IPS-18c (cell line): ENCODE measurements at regions not wholly inside any gene's neighbourhood (a gene's known extent, or its start where the extent isn't known, plus 50 kb on each side); places are given as distances from the start of the nearest gene placed in this dataset.

ENCODE experiments used
- H3K4me3 ChIP-seq: 2 replicates; pipeline ENCODE4 v1.7.0; 2013; ENCODE audit warnings: low read depth, mild to moderate bottlenecking, low read length, moderate library complexity; ENCODE audit not compliant: insufficient read depth
- H3K9me3 ChIP-seq: one replicate; pipeline ENCODE4 v1.6.1; 2013; ENCODE audit warnings: mild to moderate bottlenecking, low read length, moderate library complexity; ENCODE audit not compliant: control insufficient read depth, insufficient read depth

DNA sequence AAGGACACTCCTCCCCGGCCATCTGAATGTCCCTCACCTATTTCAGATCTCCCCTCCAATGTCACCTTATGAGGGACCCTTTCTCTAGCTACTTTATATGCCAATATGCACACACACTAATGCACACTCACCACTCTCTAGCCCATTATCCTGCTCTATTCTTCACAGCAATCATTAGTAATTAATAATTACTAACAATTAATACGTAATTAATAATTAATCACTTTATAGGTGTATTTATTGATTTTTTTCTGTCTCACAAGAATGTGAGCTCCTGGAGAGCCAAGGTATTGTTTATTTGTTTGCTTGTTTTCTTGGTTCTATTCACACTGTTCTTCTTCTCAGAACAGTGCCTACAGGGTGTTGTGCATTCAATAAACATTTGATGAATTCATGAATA lies 385.2 kb upstream of the DUSP10 start:
- Histone ChIP-seq H3K4me3 (no peak overlapping the region), H3K9me3 (no peaks in the 10 kb centered on the region)

DNA sequence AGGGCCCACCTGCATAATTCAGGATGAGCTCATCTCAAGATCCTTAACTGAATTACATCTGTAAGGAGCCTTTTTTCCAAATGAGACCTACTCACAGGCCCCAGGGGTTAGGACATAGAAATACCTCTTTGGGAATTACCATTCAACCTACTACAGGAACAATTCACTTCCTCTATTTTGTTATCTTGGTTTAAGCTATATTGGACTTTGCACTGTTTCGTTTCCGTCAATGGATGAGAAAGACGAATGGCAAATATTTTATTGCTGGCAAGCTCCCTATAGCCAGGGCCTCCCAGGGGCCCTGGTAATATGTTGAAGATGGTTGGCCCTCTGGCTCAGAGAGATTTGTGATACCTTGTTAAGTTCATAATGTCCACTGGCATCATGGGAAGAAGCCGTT lies 384.2 kb upstream of the DUSP10 start:
- Histone ChIP-seq H3K9me3 (no peaks in the 10 kb centered on the region), H3K4me3 (no peak overlapping the region)

DNA sequence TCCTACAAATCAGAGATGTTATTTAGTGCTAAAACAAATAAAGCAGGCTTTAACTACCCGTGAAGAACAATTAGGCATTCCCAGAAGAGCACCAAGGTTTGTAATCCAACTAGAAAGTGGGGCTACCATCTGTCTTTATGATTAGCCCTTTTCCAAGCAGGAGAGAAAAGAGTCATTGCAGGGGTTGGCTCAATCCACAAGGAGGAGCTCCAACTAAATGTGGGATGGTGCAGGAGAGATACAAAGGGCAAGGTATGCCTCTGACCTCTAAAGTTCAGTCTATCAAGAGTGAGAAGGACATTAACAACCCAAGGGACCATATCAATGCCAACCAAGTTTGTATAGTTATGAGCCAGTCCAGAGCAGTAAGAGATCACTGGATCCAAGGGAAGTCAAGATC lies 382.7 kb upstream of the DUSP10 start:
- no peak overlapping the region for H3K4me3 ChIP-seq
- no peaks in the 10 kb centered on the region for H3K9me3 ChIP-seq

DNA sequence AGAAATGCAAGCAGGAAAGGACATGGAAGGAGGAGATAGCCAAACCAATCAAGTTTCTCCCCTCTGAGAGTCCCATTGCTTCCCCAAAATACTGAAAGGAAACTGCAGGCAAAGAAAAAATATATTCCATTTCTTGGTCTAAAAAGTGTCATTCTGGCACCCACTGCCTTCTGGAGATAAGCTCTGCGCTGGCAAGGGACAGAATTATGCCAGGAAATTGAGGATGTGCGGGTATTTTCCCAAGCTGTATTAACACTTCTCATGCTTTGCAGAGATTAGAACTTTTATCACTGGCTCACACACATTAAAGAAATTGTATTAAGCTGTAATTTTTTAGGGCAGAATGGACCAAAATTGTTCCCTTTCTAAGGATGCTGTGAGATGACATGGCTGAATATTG lies 381.2 kb upstream of the DUSP10 start:
- H3K9me3 ChIP-seq, result no peaks in the 10 kb centered on the region
- H3K4me3 ChIP-seq, result no peak overlapping the region

DNA sequence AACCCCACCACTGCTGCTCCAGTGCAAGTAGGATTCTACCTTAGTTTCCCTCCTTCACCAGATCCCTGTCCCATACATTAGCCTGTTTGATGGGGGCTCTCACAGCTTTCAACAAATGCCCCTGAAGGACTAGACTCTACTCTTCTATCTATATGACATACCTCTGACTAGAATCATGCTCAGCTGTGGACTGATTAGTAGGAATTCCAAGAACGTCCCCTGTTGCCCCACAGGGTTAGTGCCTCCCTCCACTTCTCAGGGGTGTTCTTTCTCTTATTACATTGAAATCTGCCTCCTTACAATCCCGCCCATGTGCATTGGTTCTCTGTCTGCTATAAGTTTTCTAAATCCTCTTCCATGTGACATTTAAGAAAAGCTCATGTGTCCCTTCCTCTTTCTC lies 375.9 kb upstream of the DUSP10 start:
- Histone ChIP-seq H3K9me3 (no peaks in the 10 kb centered on the region), H3K4me3 (no peak overlapping the region)

DNA sequence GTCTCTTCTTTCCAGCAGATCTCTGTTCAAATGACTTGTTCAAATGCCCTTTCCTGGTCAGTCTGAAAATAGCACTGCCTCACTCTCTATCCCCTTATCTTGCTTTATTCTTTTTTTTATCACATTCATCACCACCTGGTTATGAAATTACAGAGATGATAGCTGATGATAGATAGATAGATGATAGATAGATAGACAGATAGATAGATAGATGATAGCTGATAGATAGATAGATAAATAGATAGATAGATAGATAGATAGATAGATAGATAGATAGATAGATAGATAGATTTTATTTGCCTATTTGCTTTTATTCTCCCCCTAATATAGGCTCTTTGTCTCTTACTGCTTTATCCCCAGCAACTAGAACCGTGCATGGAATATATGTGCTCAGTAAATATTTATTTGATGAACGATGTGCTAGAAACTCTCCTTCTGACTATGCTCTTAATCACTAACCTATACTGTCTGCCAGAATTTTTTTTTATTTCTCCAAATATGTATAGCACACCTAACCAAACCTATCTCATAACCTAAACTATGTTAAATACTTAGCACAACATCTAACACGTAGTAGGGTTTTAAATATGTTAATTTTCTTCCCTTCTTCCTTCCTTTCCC lies 372.8 kb upstream of the DUSP10 start:
- Histone ChIP-seq H3K9me3 (peaks cover 3% of the 10 kb centered on the region), H3K4me3 (no peak overlapping the region)

DNA sequence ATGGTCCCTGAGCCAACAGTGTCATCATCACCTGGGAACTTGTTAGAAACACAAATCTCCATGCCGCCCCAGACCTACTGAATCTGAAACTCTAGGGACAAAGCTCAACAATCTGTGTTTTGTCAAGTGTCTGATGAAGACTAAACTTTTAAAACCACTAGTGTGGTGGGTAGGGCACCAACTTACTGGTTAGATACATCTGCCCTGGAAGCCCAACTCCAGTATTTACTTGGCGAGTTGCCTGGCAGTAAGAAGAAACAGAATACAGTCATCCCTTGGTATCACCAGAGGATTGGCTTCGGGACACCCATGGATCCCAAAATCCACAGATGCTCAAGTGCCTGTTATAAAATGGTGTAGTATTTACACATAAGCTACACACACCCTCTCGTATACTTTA lies 367.9 kb upstream of the DUSP10 start:
- no peak overlapping the region for H3K4me3 ChIP-seq
- H3K9me3 ChIP-seq, result peaks cover 3% of the 10 kb centered on the region

DNA sequence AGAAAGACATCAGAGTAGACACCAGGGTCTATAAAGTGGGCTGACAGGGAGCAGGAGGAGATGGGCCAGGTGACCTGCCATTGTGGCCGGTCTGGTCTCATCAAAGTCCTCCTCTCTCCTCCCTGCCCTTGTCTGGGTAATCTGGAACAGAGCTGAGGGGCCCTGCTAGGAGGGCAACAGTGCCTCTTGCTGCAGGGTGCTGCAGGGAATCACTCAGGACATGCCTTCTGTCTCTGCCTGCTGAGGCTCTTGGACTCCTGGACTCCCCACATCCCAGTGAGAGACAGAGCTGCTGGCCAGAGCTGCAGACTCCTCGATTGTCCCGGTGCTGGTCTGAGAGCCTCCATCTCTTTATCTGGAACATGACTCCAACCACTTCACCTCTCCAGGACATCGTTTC lies 366.1 kb upstream of the DUSP10 start:
- Histone ChIP-seq H3K4me3 (no peak overlapping the region), H3K9me3 (peaks cover 3% of the 10 kb centered on the region)

DNA sequence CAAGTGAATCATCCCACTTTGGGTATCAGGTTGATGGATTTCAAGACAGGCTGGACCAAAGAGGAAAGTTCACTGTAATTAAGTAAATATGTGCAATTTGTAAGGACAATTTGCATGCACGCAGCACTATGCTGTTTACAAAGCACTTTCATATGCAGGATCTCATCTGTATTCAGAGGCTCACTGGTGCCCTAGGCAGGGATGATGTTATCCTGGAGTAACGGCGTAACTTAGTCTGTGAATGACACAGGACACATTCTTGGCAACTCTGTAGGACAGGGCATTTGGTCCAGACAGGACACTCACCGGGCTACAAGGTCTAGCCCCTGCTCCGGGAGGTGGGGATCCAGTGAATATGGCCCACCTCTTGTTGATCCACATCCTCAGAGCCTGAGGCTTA lies 365.4 kb upstream of the DUSP10 start:
- Histone ChIP-seq H3K9me3 (peaks cover 3% of the 10 kb centered on the region), H3K4me3 (no peak overlapping the region)

DNA sequence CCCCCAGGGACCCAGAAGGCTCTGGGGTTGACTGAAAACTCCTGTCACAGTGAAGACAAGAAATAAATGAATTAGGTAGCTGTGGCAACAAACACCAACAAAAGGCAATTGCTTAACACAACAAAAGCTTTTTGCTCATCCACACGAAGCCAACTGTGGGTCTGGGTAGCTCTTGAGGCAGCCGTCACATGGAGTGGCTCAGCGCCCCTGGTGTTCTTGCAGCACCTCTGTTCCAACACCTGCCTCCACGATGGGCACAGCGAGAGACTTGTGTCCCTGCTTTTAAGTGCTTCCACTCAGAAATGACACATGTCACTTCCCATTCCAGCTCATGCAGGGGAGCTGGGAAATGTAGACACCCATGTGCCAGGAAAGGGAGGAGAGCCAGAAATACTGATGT lies 364.5 kb upstream of the DUSP10 start:
- H3K4me3 ChIP-seq, result no peak overlapping the region
- H3K9me3 ChIP-seq, result peaks cover 3% of the 10 kb centered on the region

DNA sequence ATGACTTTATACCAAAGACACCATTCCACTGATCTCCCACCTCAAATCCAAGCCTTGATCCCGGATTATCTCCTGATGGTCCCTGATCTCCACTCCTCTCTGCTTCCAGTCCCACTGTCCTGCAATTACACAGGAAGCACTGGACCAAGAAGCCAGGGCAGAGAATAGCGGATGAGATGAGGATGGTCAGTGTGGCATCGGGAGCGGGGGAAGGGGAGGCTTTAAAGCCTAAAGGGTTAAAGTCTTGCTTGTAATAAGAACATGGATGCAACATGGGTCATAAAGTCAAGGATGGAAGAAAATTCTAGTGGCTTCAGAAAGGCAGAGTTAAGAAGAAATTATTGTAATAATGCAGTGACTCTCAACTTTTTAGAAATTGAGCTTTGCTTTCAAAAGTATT lies 364.0 kb upstream of the DUSP10 start:
- H3K4me3 ChIP-seq, result no peak overlapping the region
- H3K9me3 ChIP-seq, result peaks cover 3% of the 10 kb centered on the region

DNA sequence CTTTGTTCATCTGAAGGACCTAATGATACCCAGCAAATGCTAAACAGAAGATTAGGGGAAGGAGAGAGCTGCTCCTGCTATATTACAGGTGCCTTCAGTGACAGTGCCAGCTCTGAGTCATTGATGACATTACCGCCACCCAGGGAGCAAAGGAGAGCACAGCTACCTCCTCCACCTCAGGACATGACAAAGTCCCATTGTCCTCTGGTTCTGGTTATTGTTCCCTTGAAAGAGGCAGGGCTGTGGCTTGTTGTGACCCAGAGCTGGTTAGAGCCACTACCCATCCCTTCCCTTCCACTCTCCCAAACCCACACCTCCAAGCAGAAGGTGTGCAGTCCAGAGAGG lies 363.5 kb upstream of the DUSP10 start:
- H3K9me3 ChIP-seq, result no peaks in the 10 kb centered on the region
- no peak overlapping the region for H3K4me3 ChIP-seq

DNA sequence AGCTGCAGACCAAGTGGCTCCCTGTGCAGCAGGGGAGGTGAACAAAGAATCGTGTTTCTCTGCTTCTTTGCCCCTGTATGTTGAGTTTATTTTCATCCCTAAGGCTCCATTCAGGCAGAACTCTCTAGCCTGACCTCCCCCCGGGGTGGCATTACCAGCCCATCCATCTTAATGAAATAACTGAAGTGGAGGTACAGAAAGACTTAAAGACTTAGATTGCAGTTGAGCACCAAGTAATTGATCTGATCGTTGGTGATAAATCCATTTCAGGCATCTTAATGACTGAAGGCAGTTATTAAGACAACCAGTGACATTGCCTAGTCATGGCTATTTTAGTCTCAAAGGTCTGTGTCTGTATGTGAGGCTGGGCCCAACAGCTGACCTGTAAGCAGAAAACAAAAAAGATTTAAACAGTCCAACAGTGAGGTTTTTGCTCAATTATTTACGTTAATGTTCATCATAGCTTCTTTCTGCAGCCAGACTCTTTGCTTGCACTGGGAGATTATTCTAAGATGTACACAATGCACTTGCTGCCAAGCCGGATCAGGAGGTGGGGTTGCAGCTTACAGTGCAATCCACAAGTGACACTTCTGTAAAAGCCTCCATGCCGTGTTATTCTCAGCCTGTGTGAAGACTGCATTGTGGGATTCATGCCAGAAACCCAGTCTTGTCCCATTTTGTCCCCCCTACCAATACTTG lies 363.0 kb upstream of the DUSP10 start:
- no peaks in the 10 kb centered on the region for H3K9me3 ChIP-seq
- H3K4me3 ChIP-seq, result no peak overlapping the region

DNA sequence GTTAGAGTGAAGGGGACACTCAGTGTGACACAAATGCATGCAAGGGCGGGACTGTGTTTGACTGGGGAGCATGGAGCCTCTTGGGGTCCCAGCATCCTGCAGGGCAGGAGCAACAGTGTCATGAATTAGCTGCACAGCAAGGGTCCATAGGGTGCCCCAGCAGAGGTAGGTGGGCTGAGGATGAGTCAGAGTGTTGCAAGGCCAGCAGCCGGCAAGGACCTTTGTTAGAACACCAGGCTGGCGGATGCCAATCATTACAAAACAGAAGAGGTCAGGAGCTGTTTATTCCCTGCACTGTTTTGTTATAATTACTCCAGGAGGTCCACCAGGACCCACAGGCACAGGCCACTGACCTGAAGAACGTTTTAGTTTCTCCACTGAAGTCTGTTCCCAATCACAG lies 362.2 kb upstream of the DUSP10 start:
- Histone ChIP-seq H3K9me3 (no peaks in the 10 kb centered on the region), H3K4me3 (no peak overlapping the region)

DNA sequence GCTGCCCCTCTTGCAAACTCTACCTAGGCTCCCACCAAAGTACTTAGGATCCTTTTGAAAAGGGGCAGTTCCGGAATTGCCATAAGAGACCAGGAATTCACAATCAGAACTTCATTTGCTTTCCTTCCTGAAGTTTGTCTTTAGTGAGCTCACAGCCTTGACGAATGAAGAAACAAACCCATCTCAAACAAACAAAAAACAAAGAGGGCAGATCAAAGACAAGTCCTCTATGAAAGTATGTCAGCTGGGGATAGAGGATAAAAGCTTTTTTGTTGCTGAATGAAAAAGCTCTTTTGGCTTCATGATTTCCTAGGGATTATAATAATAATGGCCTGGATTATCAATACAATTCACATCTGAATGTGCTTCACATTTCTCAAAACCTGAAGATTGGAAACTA lies 357.9 kb upstream of the DUSP10 start:
- Histone ChIP-seq H3K4me3 (no peak overlapping the region), H3K9me3 (no peaks in the 10 kb centered on the region)

DNA sequence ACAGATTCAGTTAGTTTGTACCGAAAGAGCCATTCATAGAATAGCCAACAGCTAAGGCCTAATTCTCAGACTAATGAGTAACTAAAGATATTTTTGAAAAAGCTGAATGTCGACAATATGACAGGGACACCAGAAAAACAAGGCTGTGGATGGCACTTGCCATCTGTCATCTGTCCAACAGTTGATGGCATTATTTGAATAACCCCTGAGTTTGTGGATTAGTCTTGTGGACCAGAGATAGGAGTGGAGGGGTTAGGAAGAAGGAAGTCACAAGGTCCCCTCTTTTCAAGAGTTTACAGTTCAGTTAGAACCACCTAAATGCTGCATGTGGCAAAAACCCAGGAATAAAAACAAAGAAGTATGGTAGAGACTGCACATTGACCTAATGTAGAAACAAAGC lies 356.5 kb upstream of the DUSP10 start:
- Histone ChIP-seq H3K4me3 (no peak overlapping the region), H3K9me3 (no peaks in the 10 kb centered on the region)

DNA sequence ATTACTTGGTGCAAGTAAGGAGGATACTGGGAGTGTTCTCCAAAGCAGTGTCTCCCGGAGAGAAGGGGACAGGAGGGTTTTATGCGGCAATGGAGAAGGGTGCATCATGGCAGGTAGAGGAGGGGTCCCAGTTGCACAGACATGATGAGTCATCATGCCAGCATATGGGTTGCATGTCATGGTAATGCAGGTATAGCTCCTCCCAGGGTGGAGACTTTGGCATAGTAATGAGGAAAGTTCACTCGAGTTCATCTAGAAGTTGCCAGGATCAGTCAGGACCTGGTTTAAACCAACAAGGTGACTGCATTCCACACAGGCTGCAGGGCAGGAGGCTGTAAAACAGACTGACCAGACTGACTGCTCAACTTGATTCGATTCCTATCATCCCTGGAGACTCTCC lies 355.7 kb upstream of the DUSP10 start:
- H3K4me3 ChIP-seq, result no peak overlapping the region
- no peaks in the 10 kb centered on the region for H3K9me3 ChIP-seq

DNA sequence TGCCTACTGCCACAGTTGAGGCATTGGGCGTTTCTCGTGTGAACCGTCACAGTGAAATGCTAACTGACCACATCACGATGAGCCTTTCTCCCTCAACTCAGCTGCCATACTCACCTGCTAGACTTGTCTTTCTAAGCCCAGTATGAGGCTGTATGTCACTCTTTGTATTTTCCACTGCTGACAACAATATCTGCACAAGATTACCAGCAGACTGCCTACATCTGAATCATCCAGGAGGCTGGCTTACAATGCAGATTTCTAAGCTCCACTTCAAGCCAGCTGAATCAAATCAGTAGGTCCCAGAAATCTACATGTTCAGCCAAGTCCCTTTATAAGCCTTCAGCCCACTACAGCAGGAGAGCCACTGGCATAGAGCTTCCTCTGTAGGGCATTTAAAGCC lies 355.0 kb upstream of the DUSP10 start:
- Histone ChIP-seq H3K9me3 (no peaks in the 10 kb centered on the region), H3K4me3 (no peak overlapping the region)

DNA sequence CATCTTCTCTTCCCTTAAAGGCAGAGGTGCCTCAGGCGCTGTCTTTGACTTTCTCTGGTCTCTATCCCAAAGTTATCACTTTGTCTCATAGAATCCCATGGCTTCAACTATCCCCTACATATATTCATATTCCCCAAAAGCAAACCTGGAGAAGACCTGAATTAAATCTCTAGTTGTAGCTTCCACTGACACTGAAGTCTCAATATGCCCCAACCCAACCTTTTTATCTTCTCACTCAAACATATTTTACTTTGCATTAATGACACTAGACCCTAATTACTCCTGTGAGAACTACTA lies 354.5 kb upstream of the DUSP10 start:
- Histone ChIP-seq H3K9me3 (no peaks in the 10 kb centered on the region), H3K4me3 (no peak overlapping the region)
